ENCODE measurements at regions not wholly inside any gene's neighbourhood (a gene's known extent, or its start where the extent isn't known, plus 50 kb on each side); places are given as distances from the start of the nearest gene placed in this dataset.

DNA sequence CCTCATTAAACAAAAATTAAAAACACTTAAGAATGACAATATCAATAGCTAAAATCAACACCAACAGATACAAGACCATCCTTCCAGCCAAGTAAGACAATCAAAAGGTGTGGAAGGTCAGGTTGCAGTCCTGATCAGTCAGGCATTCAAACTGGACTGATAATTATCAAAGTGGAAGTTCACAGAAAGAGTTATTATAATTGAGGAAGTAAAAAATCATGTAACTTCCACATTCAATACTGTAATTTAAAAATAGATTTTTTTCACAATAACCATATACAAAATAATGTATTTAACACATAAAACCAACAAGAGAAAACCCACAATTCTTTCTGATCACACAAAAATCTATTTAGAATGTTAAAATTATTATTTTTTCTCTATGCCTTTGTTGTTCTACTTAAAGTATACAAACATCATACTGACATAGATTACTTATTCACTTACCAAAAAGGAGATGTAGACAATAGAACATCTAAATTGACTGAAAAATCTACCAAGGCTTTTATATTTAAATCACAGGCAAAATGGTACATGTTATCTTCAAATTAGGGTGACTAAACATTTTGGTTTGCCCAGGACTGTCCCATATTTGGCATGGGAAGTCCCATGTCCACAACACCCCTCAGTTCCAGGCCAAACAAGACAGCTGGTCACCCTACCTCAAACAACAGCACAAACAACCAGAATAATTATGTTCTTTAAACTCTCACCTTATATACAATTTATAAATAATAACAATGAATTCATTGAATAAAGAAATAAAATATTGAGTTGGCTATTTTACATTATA is 142.5 kb upstream of the SLC24A2 start:
- TF ChIP-seq, protein P1, sequence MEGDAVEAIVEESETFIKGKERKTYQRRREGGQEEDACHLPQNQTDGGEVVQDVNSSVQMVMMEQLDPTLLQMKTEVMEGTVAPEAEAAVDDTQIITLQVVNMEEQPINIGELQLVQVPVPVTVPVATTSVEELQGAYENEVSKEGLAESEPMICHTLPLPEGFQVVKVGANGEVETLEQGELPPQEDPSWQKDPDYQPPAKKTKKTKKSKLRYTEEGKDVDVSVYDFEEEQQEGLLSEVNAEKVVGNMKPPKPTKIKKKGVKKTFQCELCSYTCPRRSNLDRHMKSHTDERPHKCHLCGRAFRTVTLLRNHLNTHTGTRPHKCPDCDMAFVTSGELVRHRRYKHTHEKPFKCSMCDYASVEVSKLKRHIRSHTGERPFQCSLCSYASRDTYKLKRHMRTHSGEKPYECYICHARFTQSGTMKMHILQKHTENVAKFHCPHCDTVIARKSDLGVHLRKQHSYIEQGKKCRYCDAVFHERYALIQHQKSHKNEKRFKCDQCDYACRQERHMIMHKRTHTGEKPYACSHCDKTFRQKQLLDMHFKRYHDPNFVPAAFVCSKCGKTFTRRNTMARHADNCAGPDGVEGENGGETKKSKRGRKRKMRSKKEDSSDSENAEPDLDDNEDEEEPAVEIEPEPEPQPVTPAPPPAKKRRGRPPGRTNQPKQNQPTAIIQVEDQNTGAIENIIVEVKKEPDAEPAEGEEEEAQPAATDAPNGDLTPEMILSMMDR (IDR thresholded peaks at IDR 0.05; ENCODE audit: low read depth, low read length): no peak
- TF ChIP-seq POLR2A (IDR thresholded peaks at IDR 0.05; ENCODE audit: extremely low read depth, insufficient read length) (no peak), MYC (IDR thresholded peaks at IDR 0.05; ENCODE audit: low read depth, low read length) (no peak)
- TF ChIP-seq, protein P2, sequence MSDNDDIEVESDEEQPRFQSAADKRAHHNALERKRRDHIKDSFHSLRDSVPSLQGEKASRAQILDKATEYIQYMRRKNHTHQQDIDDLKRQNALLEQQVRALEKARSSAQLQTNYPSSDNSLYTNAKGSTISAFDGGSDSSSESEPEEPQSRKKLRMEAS (IDR thresholded peaks at IDR 0.05; ENCODE audit: low read depth, low read length): no peak
